ENCODE measurements at regions not wholly inside any gene's neighbourhood (a gene's known extent, or its start where the extent isn't known, plus 50 kb on each side); places are given as distances from the start of the nearest gene placed in this dataset.

DNA sequence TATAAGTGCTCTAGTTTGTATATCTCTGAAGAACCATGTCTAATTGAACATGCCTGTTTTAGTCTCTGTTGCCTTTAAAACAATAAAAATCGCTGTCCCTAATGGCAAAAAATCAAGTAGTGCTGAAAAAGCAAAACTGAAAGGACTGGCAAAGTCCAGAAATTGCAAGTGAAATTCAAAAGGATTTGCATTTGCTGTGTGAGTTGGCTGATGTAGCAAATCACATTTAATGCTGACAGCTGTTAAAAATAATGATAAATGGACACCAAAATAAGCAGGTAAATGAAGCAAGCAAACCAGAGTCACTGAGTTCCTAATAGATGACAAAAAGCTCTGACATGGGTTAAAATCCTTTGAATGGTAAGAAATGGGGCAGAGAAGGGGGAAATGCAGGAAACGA lies 874.1 kb downstream of the GRM8 start:
- TF ChIP-seq CSDC2 (CRISPR knock-in tag; IDR thresholded peaks at IDR 0.05) (no peak), ZNF70 (CRISPR knock-in tag; IDR thresholded peaks at IDR 0.05) (no peak), ISL1 (CRISPR knock-in tag; IDR thresholded peaks at IDR 0.05) (no peak)
- ATAC-seq, result no peak

GRCh38 chr7:126370038-126370668 lies 882.6 kb downstream of the GRM8 start:
- no peak for ATAC-seq
- TF ChIP-seq ESRRG (CRISPR knock-in tag; IDR thresholded peaks at IDR 0.05) (no peak), OSR1 (CRISPR knock-in tag; IDR thresholded peaks at IDR 0.05) (no peak), ZFP30 (CRISPR knock-in tag; IDR thresholded peaks at IDR 0.05) (no peak), RARB (CRISPR knock-in tag; IDR thresholded peaks at IDR 0.05) (no peak), ARNTL (CRISPR knock-in tag; IDR thresholded peaks at IDR 0.05; ENCODE audit: borderline replicate concordance, low read depth) (no peak), TOX (CRISPR knock-in tag; IDR thresholded peaks at IDR 0.05; ENCODE audit: borderline replicate concordance) (no peak), TSHZ2 (CRISPR knock-in tag; IDR thresholded peaks at IDR 0.05) (no peak), PATZ1 (CRISPR knock-in tag; IDR thresholded peaks at IDR 0.05; ENCODE audit: borderline replicate concordance) (no peak), ZNF565 (CRISPR knock-in tag; conservative IDR thresholded peaks at IDR 0.05; ENCODE audit: low read depth) (no peak), PPARA (CRISPR knock-in tag; IDR thresholded peaks at IDR 0.05; ENCODE audit: borderline replicate concordance) (no peak), CSDC2 (CRISPR knock-in tag; IDR thresholded peaks at IDR 0.05) (no peak), ZFP3 (CRISPR knock-in tag; IDR thresholded peaks at IDR 0.05) (no peak), POU6F1 (CRISPR knock-in tag; IDR thresholded peaks at IDR 0.05; ENCODE audit: borderline replicate concordance, low read depth) (no peak), ZNF8 (CRISPR knock-in tag; IDR thresholded peaks at IDR 0.05) (no peak), SNAI2 (CRISPR knock-in tag; IDR thresholded peaks at IDR 0.05) (no peak), ISL1 (CRISPR knock-in tag; IDR thresholded peaks at IDR 0.05) (no peak)
- TF ChIP-seq, protein P1, sequence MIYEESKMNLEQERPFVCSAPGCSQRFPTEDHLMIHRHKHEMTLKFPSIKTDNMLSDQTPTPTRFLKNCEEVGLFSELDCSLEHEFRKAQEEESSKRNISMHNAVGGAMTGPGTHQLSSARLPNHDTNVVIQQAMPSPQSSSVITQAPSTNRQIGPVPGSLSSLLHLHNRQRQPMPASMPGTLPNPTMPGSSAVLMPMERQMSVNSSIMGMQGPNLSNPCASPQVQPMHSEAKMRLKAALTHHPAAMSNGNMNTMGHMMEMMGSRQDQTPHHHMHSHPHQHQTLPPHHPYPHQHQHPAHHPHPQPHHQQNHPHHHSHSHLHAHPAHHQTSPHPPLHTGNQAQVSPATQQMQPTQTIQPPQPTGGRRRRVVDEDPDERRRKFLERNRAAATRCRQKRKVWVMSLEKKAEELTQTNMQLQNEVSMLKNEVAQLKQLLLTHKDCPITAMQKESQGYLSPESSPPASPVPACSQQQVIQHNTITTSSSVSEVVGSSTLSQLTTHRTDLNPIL (CRISPR knock-in tag; IDR thresholded peaks at IDR 0.05; ENCODE audit: low read depth), result no peak

- TF ChIP-seq PPARA (CRISPR knock-in tag; IDR thresholded peaks at IDR 0.05; ENCODE audit: borderline replicate concordance) (no peak), PATZ1 (CRISPR knock-in tag; IDR thresholded peaks at IDR 0.05; ENCODE audit: borderline replicate concordance) (no peak), ISL1 (CRISPR knock-in tag; IDR thresholded peaks at IDR 0.05) (no peak)
- ATAC-seq, result no peak
These were observed 890.0 kb downstream of the GRM8 start for GRCh38 chr7:126362746-126363145.

GRCh38 chr7:126361183-126361582 lies 891.6 kb downstream of the GRM8 start:
- no peak for ATAC-seq
- TF ChIP-seq TSHZ2 (CRISPR knock-in tag; IDR thresholded peaks at IDR 0.05) (no peak), PPARA (CRISPR knock-in tag; IDR thresholded peaks at IDR 0.05; ENCODE audit: borderline replicate concordance) (no peak), GLIS3 (CRISPR knock-in tag; IDR thresholded peaks at IDR 0.05) (no peak), CSDC2 (CRISPR knock-in tag; IDR thresholded peaks at IDR 0.05) (no peak), SNAI2 (CRISPR knock-in tag; IDR thresholded peaks at IDR 0.05) (no peak)
- TF ChIP-seq, protein P2, sequence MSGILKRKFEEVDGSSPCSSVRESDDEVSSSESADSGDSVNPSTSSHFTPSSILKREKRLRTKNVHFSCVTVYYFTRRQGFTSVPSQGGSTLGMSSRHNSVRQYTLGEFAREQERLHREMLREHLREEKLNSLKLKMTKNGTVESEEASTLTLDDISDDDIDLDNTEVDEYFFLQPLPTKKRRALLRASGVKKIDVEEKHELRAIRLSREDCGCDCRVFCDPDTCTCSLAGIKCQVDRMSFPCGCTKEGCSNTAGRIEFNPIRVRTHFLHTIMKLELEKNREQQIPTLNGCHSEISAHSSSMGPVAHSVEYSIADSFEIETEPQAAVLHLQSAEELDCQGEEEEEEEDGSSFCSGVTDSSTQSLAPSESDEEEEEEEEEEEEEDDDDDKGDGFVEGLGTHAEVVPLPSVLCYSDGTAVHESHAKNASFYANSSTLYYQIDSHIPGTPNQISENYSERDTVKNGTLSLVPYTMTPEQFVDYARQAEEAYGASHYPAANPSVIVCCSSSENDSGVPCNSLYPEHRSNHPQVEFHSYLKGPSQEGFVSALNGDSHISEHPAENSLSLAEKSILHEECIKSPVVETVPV (CRISPR knock-in tag; IDR thresholded peaks at IDR 0.05), result no peak
- TF ChIP-seq, protein P1 (CRISPR knock-in tag; IDR thresholded peaks at IDR 0.05; ENCODE audit: low read depth), result no peak
